ENCODE measurements at regions not wholly inside any gene's neighbourhood (a gene's known extent, or its start where the extent isn't known, plus 50 kb on each side); places are given as distances from the start of the nearest gene placed in this dataset.

GRCh38 chr10:3901370-3901769 lies 116.4 kb upstream of the KLF6 start:
- TF ChIP-seq POLR2A (IDR thresholded peaks at IDR 0.05) = no peak
- TF ChIP-seq, protein P1, sequence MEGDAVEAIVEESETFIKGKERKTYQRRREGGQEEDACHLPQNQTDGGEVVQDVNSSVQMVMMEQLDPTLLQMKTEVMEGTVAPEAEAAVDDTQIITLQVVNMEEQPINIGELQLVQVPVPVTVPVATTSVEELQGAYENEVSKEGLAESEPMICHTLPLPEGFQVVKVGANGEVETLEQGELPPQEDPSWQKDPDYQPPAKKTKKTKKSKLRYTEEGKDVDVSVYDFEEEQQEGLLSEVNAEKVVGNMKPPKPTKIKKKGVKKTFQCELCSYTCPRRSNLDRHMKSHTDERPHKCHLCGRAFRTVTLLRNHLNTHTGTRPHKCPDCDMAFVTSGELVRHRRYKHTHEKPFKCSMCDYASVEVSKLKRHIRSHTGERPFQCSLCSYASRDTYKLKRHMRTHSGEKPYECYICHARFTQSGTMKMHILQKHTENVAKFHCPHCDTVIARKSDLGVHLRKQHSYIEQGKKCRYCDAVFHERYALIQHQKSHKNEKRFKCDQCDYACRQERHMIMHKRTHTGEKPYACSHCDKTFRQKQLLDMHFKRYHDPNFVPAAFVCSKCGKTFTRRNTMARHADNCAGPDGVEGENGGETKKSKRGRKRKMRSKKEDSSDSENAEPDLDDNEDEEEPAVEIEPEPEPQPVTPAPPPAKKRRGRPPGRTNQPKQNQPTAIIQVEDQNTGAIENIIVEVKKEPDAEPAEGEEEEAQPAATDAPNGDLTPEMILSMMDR (IDR thresholded peaks at IDR 0.05) = no peak

Data from thyroid gland (tissue), 4 donors.